HG03196 (cell line): ENCODE measurements at regions not wholly inside any gene's neighbourhood (a gene's known extent, or its start where the extent isn't known, plus 50 kb on each side); places are given as distances from the start of the nearest gene placed in this dataset.

ENCODE experiments used
- ATAC-seq: cut with Tn5 transposase; IDR thresholded peaks from one replicate; pipeline ENCODE4 v1.9.1; 2021; ENCODE audit not compliant: unreplicated experiment

GRCh38 chr4:180491210-180491609, 1752.0 kb upstream of the TENM3 start:
- no peak for ATAC-seq

GRCh38 chr4:180493299-180493698, 1749.9 kb upstream of the TENM3 start:
- ATAC-seq: no peak

GRCh38 chr4:180500154-180500553, 1743.0 kb upstream of the TENM3 start:
- no peak for ATAC-seq

GRCh38 chr4:180512801-180513475, 1730.3 kb upstream of the TENM3 start:
- no peak for ATAC-seq

- no peak for ATAC-seq
Observed at GRCh38 chr4:180518906-180519305, 1724.3 kb upstream of the TENM3 start.

- no peak for ATAC-seq
Observed at GRCh38 chr4:180521181-180521580, 1722.0 kb upstream of the TENM3 start.

- ATAC-seq: no peak
Observed at GRCh38 chr4:180525523-180526077, 1717.6 kb upstream of the TENM3 start.

- ATAC-seq: no peak
Observed at GRCh38 chr4:180528003-180528402, 1715.2 kb upstream of the TENM3 start.

GRCh38 chr4:180530787-180531186, 1712.4 kb upstream of the TENM3 start:
- no peak for ATAC-seq

- ATAC-seq: no peak
Observed at GRCh38 chr4:180532691-180533090, 1710.5 kb upstream of the TENM3 start.

GRCh38 chr4:180538384-180539057, 1704.7 kb upstream of the TENM3 start:
- ATAC-seq: no peak

- peak; percentile 67 for ATAC-seq
Observed at GRCh38 chr4:180539284-180539683, 1703.9 kb upstream of the TENM3 start.

GRCh38 chr4:180541678-180542077, 1701.5 kb upstream of the TENM3 start:
- ATAC-seq: no peak

- ATAC-seq: no peak
Observed at GRCh38 chr4:180542445-180543100, 1700.6 kb upstream of the TENM3 start.

GRCh38 chr4:180550106-180550505, 1693.1 kb upstream of the TENM3 start:
- no peak for ATAC-seq

- no peak for ATAC-seq
Observed at GRCh38 chr4:180557348-180557747, 1685.9 kb upstream of the TENM3 start.

GRCh38 chr4:180557950-180558349, 1685.3 kb upstream of the TENM3 start:
- no peak for ATAC-seq

GRCh38 chr4:180558427-180558826, 1684.8 kb upstream of the TENM3 start:
- ATAC-seq: no peak

- no peak for ATAC-seq
Observed at GRCh38 chr4:180560896-180561295, 1682.3 kb upstream of the TENM3 start.

- ATAC-seq: no peak
Observed at GRCh38 chr4:180564026-180564425, 1679.2 kb upstream of the TENM3 start.

GRCh38 chr4:180564448-180564847, 1678.8 kb upstream of the TENM3 start:
- ATAC-seq: no peak

- ATAC-seq: no peak
Observed at GRCh38 chr4:180565856-180566431, 1677.3 kb upstream of the TENM3 start.
